Right lobe of liver (tissue), 6 donors: ENCODE measurements at regions not wholly inside any gene's neighbourhood (a gene's known extent, or its start where the extent isn't known, plus 50 kb on each side); places are given as distances from the start of the nearest gene placed in this dataset.

Source experiments
- ATAC-seq, 4 donors: fragments of 200-7000 bp; cut with Tn5 transposase; one replicate each; pipeline ENCODE4 v1.9.1; 2020; ENCODE audit warnings: mild to moderate bottlenecking in 4 of 4, moderate library complexity in 4 of 4
- DNase-seq, 3 donors: peaks; one replicate each; pipeline ENCODE4 v3.0.0-alpha.2; 2020
- H3K27ac ChIP-seq, 3 donors: fragments of 200-600 bp; one replicate each; pipeline ENCODE4 v1.8.0; 2022
- H3K27me3 ChIP-seq, 2 donors: fragments of 200-600 bp; one replicate each; pipeline ENCODE4 v1.8.0; 2022
- H3K36me3 ChIP-seq, 4 donors: fragments of 200-600 bp; sonication (generic) in 1 of 4; one replicate each; pipeline versions ENCODE4 v1.5.1 to v1.8.0; 2017 to 2022; ENCODE audit warnings: control low read depth in 1 of 4
- H3K4me1 ChIP-seq, 4 donors: fragments of 200-600 bp; sonication (generic) in 1 of 4; one replicate each; pipeline versions ENCODE4 v1.5.1 to v1.8.0; 2017 to 2022; ENCODE audit warnings: control low read depth in 1 of 4
- H3K4me3 ChIP-seq, 3 donors: fragments of 200-600 bp; one replicate each; pipeline ENCODE4 v1.8.0; 2022
- H3K9me3 ChIP-seq, 4 donors: fragments of 200-600 bp; sonication (generic) in 1 of 4; one replicate each; pipeline versions ENCODE4 v1.5.1 to v1.8.0; 2017 to 2022; ENCODE audit warnings: control low read depth in 1 of 4
- CTCF ChIP-seq, 4 donors: fragments of 200-600 bp in 3 of 4; fragments of 450-650 bp in 1 of 4; IDR thresholded peaks; one replicate each; pipeline versions ENCODE4 v1.5.1 to v1.8.0; 2016 to 2022; ENCODE audit warnings: antibody characterized with exemption in 4 of 4, mild to moderate bottlenecking in 2 of 4
- POLR2A ChIP-seq: fragments of 450-650 bp; IDR thresholded peaks from one replicate; pipeline ENCODE4 v1.6.1; 2017; ENCODE audit warnings: antibody characterized with exemption, mild to moderate bottlenecking
- WGBS: methylation state at CpG from one replicate; pipeline ENCODE4 v1.1.6; 2018; ENCODE audit warnings: low coverage, low lambda C conversion rate; ENCODE audit not compliant: insufficient coverage; ENCODE audit errors: missing lambda C conversion rate; 5-methylcytosine and 5-hydroxymethylcytosine counted together
- intact Hi-C, 2 donors: fragments of 100-400 bp; cut with DNase I; formaldehyde crosslinking; loops; one replicate each; pipeline versions ENCODE4 v1.11.2 to v1.14.1; 2022
- donor health status: DM: no; HTN: yes; CAD: no.
- donor health status: DM: no; HTN: no; CAD: no.
- donor health status: DM: no; HTN: no; CAD: no.
- donor health status: DM: no; HTN: yes; CAD: no.
- donor health status: DM: no; HTN: yes; CAD: no.

- TF ChIP-seq POLR2A, result no peak
- TF ChIP-seq CTCF (IDR thresholded peaks at IDR 0.05), result no peak
- 84% methylated on average over 3 of the region's 3 CpGs for WGBS
- ATAC-seq (no peak), DNase-seq (no peak)
- Histone ChIP-seq H3K27ac (no peak overlapping the region), H3K4me1 (peaks cover 0 to 18% (median 2%) of the 10 kb centered on the region in 4 donors), H3K27me3 (no peaks in the 10 kb centered on the region), H3K4me3 (no peak overlapping the region), H3K36me3 (no peaks in the 10 kb centered on the region), H3K9me3 (no peaks in the 10 kb centered on the region)
- intact Hi-C loops, result no loop called here
Observed at GRCh38 chr7:46937826-46938225, 644.1 kb downstream of the TNS3 start.

GRCh38 chr7:46934198-46934825 lies 647.6 kb downstream of the TNS3 start:
- intact Hi-C loops, result no loop called here
- no peaks in the 10 kb centered on the region for H3K36me3 ChIP-seq
- H3K4me3 ChIP-seq, result no peak overlapping the region
- TF ChIP-seq POLR2A (no peak), CTCF (IDR thresholded peaks at IDR 0.05) (no peak)
- 26% methylated on average over 3 of the region's 3 CpGs for WGBS
- H3K4me1 ChIP-seq, result peaks cover 0 to 28% (median 4%) of the 10 kb centered on the region in 4 donors
- H3K27me3 ChIP-seq, result no peaks in the 10 kb centered on the region
- ATAC-seq (peak; percentile 61 to 80 (median 76)), DNase-seq (no peak)
- no peaks in the 10 kb centered on the region for H3K9me3 ChIP-seq
- H3K27ac ChIP-seq, result no peak overlapping the region

GRCh38 chr7:46933596-46933995 lies 648.3 kb downstream of the TNS3 start:
- H3K4me3 ChIP-seq, result no peak overlapping the region
- H3K36me3 ChIP-seq, result no peaks in the 10 kb centered on the region
- no peaks in the 10 kb centered on the region for H3K27me3 ChIP-seq
- TF ChIP-seq CTCF (IDR thresholded peaks at IDR 0.05), result no peak
- no peak for TF ChIP-seq POLR2A
- DNase-seq (no peak), ATAC-seq (no peak)
- peaks cover 0 to 33% (median 4%) of the 10 kb centered on the region in 4 donors for H3K4me1 ChIP-seq
- no peak overlapping the region for H3K27ac ChIP-seq
- H3K9me3 ChIP-seq, result no peaks in the 10 kb centered on the region
- intact Hi-C loops, result no loop called here
- 55% methylated on average over 4 of the region's 4 CpGs for WGBS

- Histone ChIP-seq H3K27me3 (no peaks in the 10 kb centered on the region), H3K27ac (no peak overlapping the region), H3K36me3 (no peaks in the 10 kb centered on the region), H3K4me3 (no peak overlapping the region), H3K9me3 (no peaks in the 10 kb centered on the region), H3K4me1 (peaks cover 0 to 33% (median 4%) of the 10 kb centered on the region in 4 donors)
- peak in 2 of 3 donors; percentile 39 to 61 for DNase-seq
- WGBS, result 29% methylated on average over 7 of the region's 7 CpGs
- TF ChIP-seq CTCF (IDR thresholded peaks at IDR 0.05) (no peak), POLR2A (no peak)
- ATAC-seq, result peak; percentile 83 to 93 (median 86)
- intact Hi-C loops, result no loop called here
Observed at GRCh38 chr7:46932676-46933424, 649.1 kb downstream of the TNS3 start.
